CD4-positive, alpha-beta T cell treated with Interleukin-15 for 1 hour (primary cell): ENCODE measurements at regions not wholly inside any gene's neighbourhood (a gene's known extent, or its start where the extent isn't known, plus 50 kb on each side); places are given as distances from the start of the nearest gene placed in this dataset.

Source experiments
- DNase-seq: peaks from one replicate; pipeline ENCODE4 v3.0.0-alpha.2; 2020

- no peak for DNase-seq
These were observed 945.1 kb upstream of the PIK3C3 start for GRCh38 chr18:41009926-41010325.

DNA sequence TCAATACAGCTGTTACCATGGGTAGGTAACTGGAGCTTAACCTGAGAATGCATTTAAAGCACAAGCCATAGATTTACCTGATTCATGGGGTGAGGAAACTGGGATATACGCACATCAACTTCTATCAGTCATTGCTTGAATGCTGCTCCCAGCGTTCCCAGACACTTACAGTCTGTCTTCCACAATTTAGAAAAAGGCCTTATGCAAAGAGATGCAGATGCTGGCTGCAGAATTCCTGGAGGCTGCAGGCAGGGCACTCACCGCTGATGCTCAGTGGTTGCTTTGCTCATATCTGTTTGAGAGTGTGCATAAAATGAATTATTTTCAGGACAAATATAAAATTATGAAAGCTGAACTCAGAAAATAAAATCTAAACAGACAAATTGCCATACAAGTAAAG, 950.7 kb upstream of the PIK3C3 start:
- no peak for DNase-seq

DNA sequence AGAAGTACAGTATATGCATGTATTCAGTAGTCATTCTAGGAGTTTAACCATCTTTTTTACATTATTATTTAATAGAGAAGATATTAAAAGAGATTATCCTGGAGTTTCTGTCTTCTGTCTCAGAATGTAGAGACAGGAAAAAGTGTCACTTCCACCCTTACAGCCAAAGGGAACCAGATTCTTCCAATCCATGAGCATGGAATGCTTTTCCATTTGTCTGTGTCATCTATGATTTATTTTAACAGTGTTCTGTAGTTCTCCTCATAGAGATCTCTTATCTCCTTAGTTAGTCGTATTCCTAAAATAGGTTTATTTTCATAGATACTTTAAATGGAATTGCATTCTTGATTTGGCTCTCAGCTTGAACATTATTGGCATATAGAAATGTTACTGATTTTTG, 959.5 kb upstream of the PIK3C3 start:
- DNase-seq = no peak

DNA sequence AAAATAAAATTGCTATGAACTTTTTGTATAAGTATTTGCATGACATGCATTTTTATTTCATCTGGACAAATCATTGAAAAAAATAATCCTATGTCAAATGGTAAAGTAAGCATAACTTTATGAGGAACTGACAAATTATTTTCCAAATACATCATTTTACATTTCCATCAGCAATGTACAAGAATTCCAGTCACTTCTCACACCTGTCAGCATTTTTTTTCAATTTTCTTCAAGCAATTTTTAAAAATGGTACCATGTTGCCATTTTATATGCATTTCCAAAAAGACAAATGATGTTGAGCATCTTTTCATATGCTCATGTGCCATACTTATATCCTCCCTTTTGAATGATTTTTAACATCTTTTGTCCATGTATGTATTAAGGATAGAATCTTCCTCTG, 961.7 kb upstream of the PIK3C3 start:
- no peak for DNase-seq

- DNase-seq = no peak
These were observed 967.5 kb upstream of the PIK3C3 start for GRCh38 chr18:40987581-40987980.

GRCh38 chr18:40985436-40985835, 969.6 kb upstream of the PIK3C3 start:
- DNase-seq = no peak

- no peak for DNase-seq
These were observed 970.2 kb upstream of the PIK3C3 start for GRCh38 chr18:40984856-40985255.

DNA sequence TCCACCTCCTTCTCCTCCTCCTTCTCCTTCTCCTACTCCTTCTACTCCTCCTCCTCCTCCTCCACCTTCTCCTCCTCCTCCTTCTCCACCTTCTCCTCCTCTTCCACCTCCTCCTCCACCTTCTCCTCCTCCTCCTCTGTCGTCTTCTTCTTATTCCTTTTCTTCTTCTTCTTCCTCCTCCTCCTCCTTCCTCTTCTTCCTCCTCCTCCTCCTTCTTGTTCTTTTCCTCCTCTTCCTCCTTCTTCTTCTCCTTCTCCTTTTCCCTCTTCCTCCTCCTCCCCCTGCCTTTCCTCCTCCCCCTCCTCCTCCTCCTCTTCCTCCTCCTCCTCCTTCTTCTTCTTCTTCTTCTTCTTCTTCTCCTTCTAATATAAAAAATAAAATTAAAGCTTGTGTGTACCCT, 971.2 kb upstream of the PIK3C3 start:
- no peak for DNase-seq

GRCh38 chr18:40980171-40980570, 974.9 kb upstream of the PIK3C3 start:
- no peak for DNase-seq

GRCh38 chr18:40976050-40976449, 979.0 kb upstream of the PIK3C3 start:
- no peak for DNase-seq

- no peak for DNase-seq
These were observed 980.6 kb upstream of the PIK3C3 start for GRCh38 chr18:40974448-40974847.

DNA sequence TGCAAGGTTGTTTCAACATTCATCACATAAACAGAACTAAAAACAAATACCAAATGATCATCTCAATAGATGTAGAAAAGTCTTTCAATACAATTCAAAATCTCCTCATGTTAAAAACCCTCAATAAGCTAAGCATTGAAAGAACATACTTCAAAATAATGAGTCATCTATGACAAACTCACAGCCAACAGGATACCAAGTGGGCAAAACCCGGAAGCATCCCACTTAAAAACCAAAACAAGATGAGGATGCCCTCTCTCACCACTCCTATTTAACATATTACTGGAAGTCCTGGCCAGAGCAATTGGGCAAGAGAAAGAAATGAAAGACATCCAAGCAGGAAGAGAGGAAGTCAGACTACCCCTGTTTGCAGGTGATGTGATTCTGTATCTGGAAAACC, 992.2 kb upstream of the PIK3C3 start:
- no peak for DNase-seq

- no peak for DNase-seq
These were observed 997.4 kb upstream of the PIK3C3 start for GRCh38 chr18:40957533-40958070.

DNA sequence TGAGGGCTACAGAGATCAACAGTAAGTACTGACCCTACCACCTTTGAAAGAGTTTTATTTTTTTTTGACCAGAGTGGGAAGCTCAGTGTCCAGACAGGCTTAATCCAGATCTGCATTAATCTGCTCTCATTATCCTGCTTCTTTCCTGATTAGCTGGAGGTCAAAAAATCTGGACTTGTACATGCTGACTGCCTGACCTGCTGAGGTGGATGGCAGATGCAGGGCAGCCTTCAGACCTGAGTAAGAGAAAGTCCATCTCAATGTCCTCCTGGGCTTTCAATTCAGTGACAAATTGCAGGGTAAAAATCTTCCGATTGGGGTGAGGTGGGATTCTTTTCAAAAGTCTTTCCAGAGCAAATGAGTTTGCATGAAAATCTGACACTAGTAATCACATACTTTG, 998.8 kb upstream of the PIK3C3 start:
- no peak for DNase-seq

- no peak for DNase-seq
These were observed 999.7 kb upstream of the PIK3C3 start for GRCh38 chr18:40955351-40955750.

DNA sequence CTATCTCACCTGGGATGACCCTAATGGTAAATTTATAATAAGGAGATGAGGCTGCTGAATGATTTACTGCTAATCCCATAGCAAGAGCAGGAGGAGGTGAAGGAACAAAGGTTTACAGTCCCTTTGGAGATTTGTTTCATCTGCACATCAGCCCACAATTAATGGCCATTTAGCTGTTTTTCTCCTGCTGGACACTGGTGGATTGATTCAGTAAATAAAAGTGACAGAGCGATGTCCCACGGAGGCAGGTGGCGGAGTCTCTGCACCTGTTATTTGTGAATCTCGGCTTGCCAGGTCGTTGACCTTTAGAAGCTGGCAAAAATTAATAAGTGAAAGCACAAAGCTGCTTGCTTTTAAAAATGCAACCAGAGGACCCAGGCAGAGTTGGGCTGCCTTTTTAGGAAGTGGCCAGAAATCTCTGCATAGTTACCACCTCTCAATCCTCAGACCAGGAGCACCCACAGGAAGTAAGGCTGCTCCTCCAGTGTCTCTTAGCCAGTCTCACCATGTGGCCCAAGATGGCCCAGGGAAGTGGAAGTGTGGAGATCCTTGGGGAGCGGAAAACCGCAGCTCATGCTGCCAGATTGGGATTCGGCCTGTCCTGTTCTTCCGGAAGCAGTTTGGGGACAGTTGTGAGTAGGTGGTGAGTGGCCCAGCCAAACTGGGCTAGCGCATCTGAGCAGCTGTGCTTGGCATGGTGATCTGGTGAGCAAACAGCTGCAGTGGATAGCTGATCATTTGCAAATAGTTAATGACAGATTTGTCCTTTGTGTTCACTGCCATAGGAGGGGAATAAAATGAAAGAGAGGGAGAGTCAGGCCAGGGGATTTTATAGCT, 1005.7 kb upstream of the PIK3C3 start:
- no peak for DNase-seq

- no peak for DNase-seq
These were observed 1010.5 kb upstream of the PIK3C3 start for GRCh38 chr18:40944576-40944975.

GRCh38 chr18:40939656-40940515, 1015.1 kb upstream of the PIK3C3 start:
- DNase-seq = no peak

DNA sequence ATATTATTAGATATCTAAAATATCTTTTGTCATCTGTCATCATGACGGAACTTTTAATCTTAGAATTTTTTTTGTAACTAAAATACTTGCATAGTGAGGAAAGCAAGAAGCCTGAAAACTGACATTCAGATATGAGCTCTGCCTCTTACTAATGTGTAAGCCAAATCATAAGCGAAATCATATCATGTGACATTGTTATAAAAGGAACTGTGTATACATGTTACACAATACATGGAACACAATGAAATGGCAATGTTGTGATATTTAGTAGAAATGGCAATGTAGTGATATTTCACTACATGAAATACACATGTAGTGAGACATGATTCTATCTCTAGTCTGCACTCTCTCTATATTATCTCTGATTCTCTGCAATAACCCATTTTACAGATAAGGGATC, 1016.4 kb upstream of the PIK3C3 start:
- DNase-seq = no peak

GRCh38 chr18:40937386-40937785, 1017.6 kb upstream of the PIK3C3 start:
- DNase-seq = no peak

DNA sequence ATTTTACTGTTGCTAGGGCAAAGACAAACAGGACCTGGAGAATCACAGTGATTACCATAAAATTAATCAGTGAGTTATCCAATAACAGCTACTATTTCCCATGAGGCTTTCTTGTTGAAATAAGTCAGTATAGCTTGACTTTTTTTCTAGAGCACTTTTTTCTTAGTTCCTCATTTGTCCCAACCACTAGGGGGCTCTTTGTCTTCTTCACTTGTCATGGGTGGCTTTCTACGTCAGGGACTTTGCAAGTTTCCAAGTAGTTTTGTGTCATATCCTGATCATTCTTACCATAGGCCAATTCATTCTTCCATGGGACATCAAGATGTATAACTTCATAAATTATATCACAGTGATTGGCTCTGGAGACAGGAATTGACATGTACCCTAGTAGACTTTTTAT, 1019.6 kb upstream of the PIK3C3 start:
- DNase-seq = no peak

DNA sequence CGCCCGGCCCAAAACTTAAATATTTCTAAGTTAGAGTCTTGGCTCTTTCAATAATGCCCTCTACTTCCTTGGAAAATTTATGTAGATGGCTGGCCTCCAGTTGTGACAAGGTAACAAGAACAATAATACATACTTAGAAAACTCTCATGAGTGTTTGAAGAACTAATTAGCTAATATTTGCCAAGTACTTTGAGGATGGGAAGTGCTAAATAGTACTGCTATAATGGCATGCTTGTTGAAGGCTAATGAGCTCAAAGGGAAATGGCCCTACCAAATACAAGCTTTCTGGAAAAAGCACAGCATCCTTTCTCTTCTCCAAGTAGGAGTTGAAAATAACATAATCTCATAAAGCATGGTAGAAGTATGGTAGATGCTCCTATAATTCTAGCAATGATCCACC, 1022.2 kb upstream of the PIK3C3 start:
- no peak for DNase-seq

- DNase-seq = no peak
These were observed 1024.7 kb upstream of the PIK3C3 start for GRCh38 chr18:40930211-40930882.
